ENCODE measurements at regions not wholly inside any gene's neighbourhood (a gene's known extent, or its start where the extent isn't known, plus 50 kb on each side); places are given as distances from the start of the nearest gene placed in this dataset.

DNA sequence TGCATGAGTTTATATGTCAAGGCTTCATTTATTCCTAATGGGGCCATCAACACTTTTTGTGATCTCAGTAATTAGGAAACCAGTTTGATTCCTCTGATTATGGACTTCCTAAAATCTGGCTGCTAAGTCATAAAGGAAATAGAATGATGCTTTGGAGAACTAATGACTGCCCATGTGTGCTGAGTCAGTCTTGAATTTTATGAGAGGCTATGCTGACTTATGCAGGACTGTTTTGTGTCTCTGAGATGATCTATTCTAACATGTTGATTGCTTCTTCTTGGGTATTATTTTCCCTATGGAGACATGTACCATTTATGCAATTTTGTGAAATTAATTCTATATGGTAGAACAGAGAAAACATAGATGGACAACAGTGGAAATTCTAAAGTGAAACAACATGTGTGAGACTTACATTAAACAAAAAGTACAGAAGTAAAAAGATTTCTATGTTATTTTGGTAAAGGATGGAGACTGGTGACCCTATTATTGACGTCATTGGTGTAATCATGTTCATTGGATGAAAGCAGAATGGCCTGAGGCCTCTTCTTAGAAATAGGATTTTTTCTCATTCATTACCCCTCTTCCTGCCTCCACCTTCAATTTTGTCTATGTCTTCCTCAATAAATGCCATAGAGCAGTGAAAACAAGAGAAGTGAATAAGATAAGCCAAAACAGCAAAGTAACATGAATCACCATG, 1658.2 kb upstream of the PIK3C3 start:
- TF ChIP-seq EZH2phosphoT487 (IDR thresholded peaks at IDR 0.05; ENCODE audit: unreplicated experiment) (no peak), EZH2 (IDR thresholded peaks at IDR 0.05; ENCODE audit: low read depth, unreplicated experiment) (no peak), ZNF114 (CRISPR knock-in tag; IDR thresholded peaks at IDR 0.05) (no peak), POLR2AphosphoS5 (IDR thresholded peaks at IDR 0.05; ENCODE audit: low read depth) (no peak), JUNB (IDR thresholded peaks at IDR 0.05; ENCODE audit: unreplicated experiment) (no peak), ZNF331 (CRISPR knock-in tag; IDR thresholded peaks at IDR 0.05; ENCODE audit: low read depth) (no peak), NANOG (IDR thresholded peaks at IDR 0.05; ENCODE audit: borderline replicate concordance) (no peak), CREB1 (CRISPR knock-in tag; IDR thresholded peaks at IDR 0.05; ENCODE audit: low read depth) (no peak)
- TF ChIP-seq, protein P1, sequence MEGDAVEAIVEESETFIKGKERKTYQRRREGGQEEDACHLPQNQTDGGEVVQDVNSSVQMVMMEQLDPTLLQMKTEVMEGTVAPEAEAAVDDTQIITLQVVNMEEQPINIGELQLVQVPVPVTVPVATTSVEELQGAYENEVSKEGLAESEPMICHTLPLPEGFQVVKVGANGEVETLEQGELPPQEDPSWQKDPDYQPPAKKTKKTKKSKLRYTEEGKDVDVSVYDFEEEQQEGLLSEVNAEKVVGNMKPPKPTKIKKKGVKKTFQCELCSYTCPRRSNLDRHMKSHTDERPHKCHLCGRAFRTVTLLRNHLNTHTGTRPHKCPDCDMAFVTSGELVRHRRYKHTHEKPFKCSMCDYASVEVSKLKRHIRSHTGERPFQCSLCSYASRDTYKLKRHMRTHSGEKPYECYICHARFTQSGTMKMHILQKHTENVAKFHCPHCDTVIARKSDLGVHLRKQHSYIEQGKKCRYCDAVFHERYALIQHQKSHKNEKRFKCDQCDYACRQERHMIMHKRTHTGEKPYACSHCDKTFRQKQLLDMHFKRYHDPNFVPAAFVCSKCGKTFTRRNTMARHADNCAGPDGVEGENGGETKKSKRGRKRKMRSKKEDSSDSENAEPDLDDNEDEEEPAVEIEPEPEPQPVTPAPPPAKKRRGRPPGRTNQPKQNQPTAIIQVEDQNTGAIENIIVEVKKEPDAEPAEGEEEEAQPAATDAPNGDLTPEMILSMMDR (conservative IDR thresholded peaks at IDR 0.05; ENCODE audit: low read depth in 2 of 2), result no peak
- TF ChIP-seq, protein P2, sequence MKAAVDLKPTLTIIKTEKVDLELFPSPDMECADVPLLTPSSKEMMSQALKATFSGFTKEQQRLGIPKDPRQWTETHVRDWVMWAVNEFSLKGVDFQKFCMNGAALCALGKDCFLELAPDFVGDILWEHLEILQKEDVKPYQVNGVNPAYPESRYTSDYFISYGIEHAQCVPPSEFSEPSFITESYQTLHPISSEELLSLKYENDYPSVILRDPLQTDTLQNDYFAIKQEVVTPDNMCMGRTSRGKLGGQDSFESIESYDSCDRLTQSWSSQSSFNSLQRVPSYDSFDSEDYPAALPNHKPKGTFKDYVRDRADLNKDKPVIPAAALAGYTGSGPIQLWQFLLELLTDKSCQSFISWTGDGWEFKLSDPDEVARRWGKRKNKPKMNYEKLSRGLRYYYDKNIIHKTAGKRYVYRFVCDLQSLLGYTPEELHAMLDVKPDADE (IDR thresholded peaks at IDR 0.05), result no peak
- TF ChIP-seq, protein P3, sequence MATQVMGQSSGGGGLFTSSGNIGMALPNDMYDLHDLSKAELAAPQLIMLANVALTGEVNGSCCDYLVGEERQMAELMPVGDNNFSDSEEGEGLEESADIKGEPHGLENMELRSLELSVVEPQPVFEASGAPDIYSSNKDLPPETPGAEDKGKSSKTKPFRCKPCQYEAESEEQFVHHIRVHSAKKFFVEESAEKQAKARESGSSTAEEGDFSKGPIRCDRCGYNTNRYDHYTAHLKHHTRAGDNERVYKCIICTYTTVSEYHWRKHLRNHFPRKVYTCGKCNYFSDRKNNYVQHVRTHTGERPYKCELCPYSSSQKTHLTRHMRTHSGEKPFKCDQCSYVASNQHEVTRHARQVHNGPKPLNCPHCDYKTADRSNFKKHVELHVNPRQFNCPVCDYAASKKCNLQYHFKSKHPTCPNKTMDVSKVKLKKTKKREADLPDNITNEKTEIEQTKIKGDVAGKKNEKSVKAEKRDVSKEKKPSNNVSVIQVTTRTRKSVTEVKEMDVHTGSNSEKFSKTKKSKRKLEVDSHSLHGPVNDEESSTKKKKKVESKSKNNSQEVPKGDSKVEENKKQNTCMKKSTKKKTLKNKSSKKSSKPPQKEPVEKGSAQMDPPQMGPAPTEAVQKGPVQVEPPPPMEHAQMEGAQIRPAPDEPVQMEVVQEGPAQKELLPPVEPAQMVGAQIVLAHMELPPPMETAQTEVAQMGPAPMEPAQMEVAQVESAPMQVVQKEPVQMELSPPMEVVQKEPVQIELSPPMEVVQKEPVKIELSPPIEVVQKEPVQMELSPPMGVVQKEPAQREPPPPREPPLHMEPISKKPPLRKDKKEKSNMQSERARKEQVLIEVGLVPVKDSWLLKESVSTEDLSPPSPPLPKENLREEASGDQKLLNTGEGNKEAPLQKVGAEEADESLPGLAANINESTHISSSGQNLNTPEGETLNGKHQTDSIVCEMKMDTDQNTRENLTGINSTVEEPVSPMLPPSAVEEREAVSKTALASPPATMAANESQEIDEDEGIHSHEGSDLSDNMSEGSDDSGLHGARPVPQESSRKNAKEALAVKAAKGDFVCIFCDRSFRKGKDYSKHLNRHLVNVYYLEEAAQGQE (IDR thresholded peaks at IDR 0.05; ENCODE audit: unreplicated experiment), result no peak

Measured in GM23338 (cell line).